ENCODE measurements at regions not wholly inside any gene's neighbourhood (a gene's known extent, or its start where the extent isn't known, plus 50 kb on each side); places are given as distances from the start of the nearest gene placed in this dataset.
"Not testable (repeated sequence)": the region's sequence is repeated elsewhere in the genome, so short reads cannot be mapped to it uniquely, and the experiment has no call there.

- DNase-seq (ENCODE audit: low read depth): no peak
Measured at GRCh38 chr16:56013962-56014552, 138.9 kb upstream of the CES5A start.

- DNase-seq (ENCODE audit: low read depth): no peak
Measured at GRCh38 chr16:56012482-56012811, 137.3 kb upstream of the CES5A start.

DNA sequence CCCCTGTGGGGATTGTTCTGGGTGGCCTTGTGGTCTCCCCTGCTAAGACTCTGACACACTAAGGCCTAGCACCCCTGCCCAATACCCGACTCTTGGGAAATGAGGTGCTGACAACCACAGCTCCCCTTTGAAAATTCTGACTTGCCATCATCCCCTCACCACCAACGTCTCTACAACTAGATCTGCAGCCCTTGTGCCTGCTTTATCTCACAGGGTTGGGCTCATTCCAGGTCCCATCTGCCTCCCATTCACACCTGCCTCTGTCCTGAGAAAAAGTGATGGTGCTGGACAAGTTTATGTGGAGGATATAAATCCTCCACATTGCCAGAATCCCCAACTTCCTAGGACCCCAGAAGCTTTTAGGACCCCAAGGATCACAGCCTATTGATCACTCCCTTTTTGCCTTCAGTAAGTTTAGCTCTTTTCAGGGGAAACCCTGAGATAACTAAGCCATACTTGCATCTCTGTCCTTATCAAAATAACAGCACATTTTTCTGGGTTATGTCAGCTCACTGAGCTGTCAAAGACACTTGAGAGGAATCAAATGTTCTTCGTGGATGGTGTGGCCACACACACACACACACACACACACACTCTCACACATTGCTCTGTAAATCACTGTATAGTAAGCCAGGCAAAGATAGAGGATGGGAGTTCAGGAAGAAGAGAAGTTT lies 136.8 kb upstream of the CES5A start:
- DNase-seq (ENCODE audit: low read depth): no peak

GRCh38 chr16:56005958-56006357 lies 130.8 kb upstream of the CES5A start:
- DNase-seq (ENCODE audit: low read depth): no peak

GRCh38 chr16:55999683-56000082 lies 124.5 kb upstream of the CES5A start:
- DNase-seq (ENCODE audit: low read depth): no peak

DNA sequence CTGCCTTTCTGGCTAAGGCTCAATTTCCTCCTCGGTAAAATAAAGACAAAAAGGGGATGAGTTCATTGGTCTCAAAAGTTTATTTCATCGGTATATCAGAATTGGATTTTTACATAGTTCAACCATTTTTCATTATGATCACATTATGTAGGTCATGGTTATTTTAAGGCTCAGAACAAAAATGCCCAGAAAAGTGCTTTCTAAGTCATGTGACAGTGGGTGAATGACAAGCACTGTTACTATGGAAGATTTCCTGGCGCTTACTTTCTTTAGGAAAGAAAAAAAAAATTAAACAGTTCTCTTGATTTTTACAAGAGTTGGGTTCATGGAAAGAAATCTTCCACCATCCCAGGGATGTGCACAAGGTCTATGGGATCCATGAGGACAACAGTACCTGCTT lies 117.9 kb upstream of the CES5A start:
- DNase-seq (ENCODE audit: low read depth): no peak

DNA sequence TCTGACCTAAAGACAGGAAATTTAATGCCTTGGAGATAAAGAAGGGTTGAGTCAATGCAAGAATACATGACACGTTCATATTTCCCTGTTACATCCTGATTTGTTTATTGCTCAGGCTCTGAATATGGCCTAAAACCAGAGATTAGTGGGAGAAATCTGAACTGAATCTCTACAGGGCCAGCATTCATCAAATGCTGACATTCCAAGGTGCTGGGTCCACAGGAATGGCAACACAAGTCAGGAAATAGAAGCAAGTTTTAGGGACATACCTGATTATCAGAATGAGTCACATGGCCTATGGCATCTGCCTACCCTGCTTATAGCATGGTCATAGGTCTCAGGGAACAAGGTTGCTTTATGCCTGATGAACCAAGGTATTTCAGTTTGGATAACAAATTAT lies 117.4 kb upstream of the CES5A start:
- no peak for DNase-seq (ENCODE audit: low read depth)

GRCh38 chr16:55991843-55992242 lies 116.7 kb upstream of the CES5A start:
- DNase-seq (ENCODE audit: low read depth): no peak

DNA sequence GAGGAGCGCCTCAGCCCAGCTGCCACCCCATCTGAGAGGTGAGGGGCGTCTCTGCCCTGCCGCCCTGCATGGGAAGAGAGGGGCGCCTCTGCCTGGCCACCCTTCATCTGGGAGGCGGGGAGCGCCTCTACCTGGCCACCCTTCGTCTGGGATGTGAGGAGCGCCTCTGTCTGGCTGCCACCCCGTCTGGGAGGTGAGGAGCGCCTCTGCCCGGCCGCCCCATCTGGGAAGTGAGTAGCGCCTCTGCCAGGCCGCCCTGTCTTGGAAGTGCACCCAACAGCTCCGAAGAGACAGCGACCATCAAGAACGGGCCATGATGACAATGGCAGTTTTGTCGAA lies 114.4 kb upstream of the CES5A start:
- no peak for DNase-seq (ENCODE audit: low read depth)

- not testable (repeated sequence) for DNase-seq (ENCODE audit: low read depth)
Measured at GRCh38 chr16:55988850-55989568, 113.8 kb upstream of the CES5A start.

DNA sequence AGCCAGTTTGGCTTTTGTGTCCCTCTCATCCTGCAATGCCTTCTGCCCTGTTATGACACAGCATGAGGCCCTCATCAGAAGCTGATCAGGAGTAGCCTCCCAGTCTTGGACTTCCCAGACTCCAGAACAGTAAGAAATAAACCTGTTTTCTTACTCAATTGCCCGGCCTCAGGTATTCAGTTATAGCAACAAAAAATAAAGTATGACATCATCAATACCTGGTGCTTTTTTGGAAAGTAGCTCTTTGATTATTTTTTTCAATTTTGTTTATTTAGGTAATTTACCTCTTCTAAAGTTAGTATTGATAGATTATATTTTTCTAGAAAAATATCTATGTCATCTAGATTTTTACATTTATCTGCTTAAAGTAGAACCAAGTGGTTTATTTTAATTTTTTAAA lies 112.8 kb upstream of the CES5A start:
- no peak for DNase-seq (ENCODE audit: low read depth)

DNA sequence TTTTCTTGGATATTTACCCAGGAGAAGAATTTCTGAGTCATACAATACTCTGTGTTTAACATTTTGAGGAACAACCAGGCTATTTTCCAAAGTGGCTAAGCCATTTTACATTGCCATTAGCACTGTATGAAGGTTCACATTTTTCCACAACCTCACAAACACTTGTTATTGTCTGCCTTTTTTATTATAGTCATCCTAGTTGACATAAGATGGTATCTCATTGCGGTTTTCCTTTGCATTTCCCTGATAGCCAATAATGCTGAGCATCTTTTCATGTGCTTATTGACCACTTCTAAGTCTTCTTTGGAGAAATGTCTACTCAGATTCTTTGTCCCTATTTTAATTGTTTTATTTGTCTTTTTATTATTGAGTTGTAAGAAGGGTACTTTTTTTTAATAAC lies 107.4 kb upstream of the CES5A start:
- DNase-seq (ENCODE audit: low read depth): no peak

- DNase-seq (ENCODE audit: low read depth): no peak
Measured at GRCh38 chr16:55981557-55981956, 106.4 kb upstream of the CES5A start.

GRCh38 chr16:55976815-55977214 lies 101.6 kb upstream of the CES5A start:
- no peak for DNase-seq (ENCODE audit: low read depth)

DNA sequence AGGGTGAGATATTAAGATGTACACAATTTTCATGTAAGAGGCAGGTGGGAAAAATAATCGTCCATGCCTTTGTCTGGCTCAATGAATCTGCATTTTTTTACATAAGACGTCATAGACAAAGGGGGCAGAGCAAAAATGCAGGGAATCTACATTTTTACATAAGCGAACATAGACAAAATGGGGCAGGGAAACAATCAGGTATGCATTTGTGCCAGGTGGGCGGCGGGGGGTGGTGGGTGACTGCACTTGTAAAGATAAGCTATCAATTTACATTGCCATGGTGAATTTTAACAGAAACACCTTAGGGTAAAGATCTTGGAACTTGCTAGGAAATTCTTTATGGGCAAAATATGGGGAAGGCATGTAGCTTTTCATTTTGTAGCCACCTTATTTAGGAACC lies 96.3 kb upstream of the CES5A start:
- DNase-seq (ENCODE audit: low read depth): no peak

DNA sequence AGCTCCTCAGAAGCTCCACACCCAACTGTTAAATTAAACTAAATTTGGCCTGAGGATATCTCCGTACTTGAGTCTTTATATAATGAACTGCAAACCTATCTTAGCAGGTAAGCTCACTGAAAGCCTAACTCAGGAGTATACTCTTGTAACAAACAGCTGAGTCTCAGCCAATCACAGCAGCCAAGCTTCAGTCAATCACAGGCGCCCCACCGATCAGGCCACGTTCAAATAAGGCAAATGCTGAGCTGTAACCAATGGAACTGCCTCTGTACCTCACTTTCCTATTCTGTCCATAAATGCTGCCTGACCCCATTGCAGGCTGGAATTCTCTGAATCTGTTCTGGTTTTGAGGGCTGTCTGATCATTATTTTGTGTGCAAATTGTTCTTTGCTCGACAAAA lies 93.0 kb upstream of the CES5A start:
- no peak for DNase-seq (ENCODE audit: low read depth)

DNA sequence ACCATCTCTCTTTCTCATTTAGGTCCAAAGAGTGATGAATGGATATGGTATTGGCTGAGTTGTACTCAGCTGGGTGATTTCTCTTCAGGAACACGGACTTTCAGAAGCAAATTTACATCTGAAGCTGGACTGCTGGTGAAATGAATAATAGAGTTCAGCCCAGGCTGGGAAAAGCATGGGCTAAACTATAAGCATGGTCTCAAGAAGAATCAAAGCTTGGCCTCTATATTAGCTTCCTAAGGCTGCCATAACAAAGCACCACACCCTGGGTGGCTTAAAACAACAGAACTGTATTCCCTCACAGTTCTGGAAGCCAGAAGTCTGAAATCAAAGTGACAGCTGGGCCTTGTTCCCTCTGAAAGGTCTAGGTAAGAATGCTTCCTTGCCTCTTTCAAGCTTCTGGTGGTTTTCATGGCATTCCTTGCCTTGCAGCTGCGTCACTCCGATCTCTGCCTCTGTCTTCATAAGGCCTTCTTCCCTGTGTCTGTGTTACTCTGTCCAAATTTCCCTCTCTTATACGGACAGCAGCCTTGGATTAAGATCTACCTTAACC lies 89.8 kb upstream of the CES5A start:
- DNase-seq (ENCODE audit: low read depth): no peak

DNA sequence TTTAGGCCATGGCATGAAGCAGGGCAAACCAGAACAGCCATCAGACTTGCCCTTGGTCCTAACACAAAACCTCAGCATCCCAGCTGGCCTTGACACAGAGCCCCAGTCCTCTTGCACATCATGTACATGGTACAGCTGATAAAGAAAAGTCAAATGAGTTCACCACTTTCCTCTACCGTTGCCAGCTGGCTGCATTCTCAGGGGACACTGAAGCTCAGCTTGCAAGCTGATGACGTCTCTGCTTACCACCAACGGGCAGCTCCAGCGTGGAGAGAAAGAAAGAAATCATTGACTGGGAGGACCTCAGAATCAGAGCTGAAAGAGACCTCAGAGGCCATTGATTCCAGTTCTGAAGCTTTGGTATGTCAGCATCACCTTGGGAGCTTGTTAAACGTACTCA lies 80.7 kb upstream of the CES5A start:
- DNase-seq (ENCODE audit: low read depth): no peak

DNA sequence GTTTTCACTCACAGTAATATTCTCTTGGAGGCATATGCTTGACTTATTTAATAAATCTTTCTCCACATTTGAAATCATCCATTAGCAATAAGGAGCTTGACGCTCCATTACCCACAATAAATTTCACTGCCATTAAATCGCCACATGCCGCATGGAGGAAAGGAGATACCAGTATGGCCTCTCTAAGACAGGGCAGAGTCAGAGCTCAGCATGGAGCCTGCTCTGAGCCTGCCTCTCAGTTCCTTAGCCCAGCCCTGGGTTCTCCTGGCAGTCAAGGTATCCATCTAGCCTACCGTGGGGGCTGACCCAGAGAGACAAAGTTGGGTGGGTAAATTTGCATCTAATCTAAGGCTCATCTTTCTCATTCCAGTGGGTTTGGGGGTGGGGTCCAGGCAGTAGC lies 80.3 kb upstream of the CES5A start:
- DNase-seq (ENCODE audit: low read depth): no peak

GRCh38 chr16:55954906-55955305 lies 79.7 kb upstream of the CES5A start:
- no peak for DNase-seq (ENCODE audit: low read depth)

DNA sequence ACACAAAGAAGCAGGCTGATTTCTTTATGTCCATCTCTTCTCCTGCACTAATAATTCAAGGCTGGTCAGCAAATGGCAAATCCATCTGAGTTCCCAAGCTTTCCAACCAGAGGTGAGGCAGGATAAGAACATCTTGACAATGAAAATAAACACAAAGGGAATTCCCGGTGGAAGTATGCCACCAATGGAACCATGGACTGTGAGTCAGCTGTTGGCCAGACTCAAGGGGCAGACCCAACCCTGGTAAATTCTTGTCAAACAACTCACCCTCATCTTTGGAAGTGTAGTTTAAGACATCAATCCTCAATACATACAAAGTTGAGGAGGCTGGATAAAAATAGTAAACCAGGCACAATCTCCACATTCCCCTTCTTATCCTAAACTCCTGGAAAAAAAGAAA lies 74.3 kb upstream of the CES5A start:
- DNase-seq (ENCODE audit: low read depth): peak; percentile 9

GRCh38 chr16:55948230-55948629 lies 73.1 kb upstream of the CES5A start:
- no peak for DNase-seq (ENCODE audit: low read depth)

GRCh38 chr16:55947366-55947765 lies 72.2 kb upstream of the CES5A start:
- no peak for DNase-seq (ENCODE audit: low read depth)

DNA sequence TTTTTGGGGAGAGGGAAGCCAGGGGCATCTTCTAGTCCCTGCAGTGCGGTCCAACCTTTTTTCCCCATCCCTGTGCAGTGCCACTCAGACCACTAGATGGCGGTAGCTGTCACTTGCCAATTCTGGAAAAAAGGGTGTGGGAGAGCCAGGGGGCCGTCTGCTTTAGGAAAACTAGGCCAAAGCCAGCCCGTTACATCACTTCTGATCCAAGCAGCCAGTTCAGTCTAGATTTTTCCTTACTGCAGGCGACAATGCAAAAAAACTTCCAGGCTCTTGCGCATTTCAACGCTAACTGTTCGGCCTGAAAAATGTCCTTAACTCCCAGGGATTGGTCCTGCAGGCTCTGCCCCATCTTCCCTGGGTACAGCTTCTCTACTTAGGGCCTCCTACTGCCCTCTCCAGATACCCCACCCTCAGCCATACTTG lies 69.2 kb upstream of the CES5A start:
- peak; percentile 4 for DNase-seq (ENCODE audit: low read depth)
